B cell (primary cell): ENCODE measurements at regions not wholly inside any gene's neighbourhood (a gene's known extent, or its start where the extent isn't known, plus 50 kb on each side); places are given as distances from the start of the nearest gene placed in this dataset.

ENCODE experiments used
- EZH2 ChIP-seq: IDR thresholded peaks from 2 replicates; pipeline ENCODE4 v1.6.1; 2012; ENCODE audit warnings: borderline replicate concordance, low read depth, mild to moderate bottlenecking, moderate library complexity, low read length; ENCODE audit not compliant: insufficient read depth, poor library complexity, severe bottlenecking
- TF ChIP-seq, protein P1 (sequence below): fragments of 200-600 bp; IDR thresholded peaks from one replicate; pipeline ENCODE4 v1.8.0; 2022; ENCODE audit warnings: antibody characterized with exemption, mild to moderate bottlenecking

DNA sequence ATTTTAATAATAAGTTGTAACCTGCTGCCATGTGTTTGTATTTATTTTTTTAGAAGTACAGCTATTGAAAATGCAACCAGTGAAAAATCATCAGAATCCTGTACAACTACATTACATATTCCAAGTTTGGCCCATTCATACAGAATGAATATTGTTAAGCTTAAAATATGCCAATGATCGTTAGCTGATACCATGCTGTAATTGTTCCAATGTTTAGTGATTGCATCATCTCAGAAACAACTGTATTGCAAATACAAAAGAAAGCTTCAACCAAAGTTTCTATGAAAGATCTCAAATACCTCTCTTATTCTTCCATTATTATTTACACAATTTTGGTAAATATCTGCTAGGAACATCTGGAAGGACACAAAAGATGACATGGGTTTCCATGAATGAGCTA is 51.6 kb upstream of the ALCAM start:
- no peak for TF ChIP-seq EZH2
- TF ChIP-seq, protein P1, sequence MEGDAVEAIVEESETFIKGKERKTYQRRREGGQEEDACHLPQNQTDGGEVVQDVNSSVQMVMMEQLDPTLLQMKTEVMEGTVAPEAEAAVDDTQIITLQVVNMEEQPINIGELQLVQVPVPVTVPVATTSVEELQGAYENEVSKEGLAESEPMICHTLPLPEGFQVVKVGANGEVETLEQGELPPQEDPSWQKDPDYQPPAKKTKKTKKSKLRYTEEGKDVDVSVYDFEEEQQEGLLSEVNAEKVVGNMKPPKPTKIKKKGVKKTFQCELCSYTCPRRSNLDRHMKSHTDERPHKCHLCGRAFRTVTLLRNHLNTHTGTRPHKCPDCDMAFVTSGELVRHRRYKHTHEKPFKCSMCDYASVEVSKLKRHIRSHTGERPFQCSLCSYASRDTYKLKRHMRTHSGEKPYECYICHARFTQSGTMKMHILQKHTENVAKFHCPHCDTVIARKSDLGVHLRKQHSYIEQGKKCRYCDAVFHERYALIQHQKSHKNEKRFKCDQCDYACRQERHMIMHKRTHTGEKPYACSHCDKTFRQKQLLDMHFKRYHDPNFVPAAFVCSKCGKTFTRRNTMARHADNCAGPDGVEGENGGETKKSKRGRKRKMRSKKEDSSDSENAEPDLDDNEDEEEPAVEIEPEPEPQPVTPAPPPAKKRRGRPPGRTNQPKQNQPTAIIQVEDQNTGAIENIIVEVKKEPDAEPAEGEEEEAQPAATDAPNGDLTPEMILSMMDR: no peak
